ENCODE measurements at regions not wholly inside any gene's neighbourhood (a gene's known extent, or its start where the extent isn't known, plus 50 kb on each side); places are given as distances from the start of the nearest gene placed in this dataset.

DNA sequence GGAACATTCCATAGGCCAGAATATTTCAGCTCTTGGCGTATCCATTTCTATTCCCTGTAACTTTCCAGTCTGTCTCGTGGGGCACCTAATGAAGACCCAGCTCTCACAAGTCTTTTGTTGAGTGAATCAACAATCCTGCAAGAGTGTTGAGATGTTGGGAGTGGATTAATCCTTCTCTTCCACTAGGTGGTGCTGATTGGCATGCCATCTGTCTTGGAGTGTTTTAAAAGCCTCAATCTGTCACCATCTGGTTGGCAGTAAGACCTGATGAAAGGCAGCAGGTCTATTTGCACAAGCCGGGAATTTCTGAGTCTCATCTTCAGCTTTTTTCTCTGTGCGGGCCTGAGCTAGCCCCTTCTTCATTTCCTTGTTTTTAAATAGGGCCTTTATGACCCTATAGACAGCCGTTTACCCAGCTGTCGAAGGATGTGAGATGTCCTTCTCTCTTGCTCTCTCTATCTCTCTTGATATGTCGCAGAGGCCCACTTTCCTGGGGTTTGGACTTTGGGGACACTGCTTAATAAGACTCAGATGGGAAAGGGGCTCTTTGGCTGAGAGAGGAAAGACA is 180.5 kb downstream of the ZNF365 start:
- peak; percentile 63 for DNase-seq

DNA sequence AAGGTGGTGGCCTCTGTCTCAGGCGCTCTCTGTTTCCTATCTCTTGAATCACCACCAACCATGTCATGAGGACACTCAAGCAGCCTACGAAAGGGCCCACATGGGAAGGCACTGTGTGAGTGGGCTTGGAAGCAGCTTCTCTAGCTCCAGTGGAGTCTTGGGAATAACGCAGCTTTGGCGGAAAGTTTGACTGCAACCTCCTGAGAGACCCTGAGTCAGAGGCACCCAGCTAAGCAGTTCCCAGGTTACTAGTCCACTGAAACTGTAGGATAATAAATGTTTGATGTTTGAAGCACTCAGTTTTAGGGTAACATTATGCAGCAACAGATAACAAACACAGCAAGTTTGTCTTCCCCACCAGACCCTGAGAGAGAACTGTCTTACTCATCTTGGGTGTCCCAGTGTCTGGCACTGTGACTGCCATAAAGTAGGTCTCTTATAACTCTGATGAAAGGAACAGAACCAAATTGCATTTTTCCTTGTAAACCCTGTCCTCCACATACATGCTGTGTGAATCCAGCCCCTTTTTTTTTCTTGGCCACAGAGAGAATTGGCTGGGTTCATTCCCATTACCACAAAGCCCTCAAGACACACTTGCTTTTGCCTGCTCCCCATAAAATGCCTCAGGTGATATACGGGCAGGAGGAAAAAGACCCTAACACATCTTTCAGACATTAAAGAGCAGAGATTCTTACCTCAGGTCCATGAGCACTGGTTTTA is 185.5 kb downstream of the ZNF365 start:
- DNase-seq = no peak

- no peak for DNase-seq
These were observed 186.1 kb downstream of the ZNF365 start for GRCh38 chr10:62560201-62560819.

DNA sequence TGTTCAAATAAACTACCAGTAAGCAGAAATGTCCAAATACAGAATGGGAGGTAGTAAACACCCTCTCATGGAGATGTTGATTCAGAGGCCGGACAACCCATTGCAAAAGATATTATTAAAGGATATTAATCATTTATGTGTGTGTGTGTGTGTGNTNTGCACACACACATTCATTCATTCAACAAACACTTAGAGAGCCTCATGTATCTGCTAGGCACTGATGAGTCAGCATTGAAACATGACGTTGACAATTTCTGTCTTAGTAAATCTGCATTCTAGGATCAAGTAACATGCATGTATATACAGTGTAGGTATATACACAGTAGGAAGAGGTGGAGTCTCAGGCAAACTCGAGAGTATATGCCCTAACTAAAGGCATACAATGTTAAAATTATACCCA is 187.0 kb downstream of the ZNF365 start:
- DNase-seq = no peak

DNA sequence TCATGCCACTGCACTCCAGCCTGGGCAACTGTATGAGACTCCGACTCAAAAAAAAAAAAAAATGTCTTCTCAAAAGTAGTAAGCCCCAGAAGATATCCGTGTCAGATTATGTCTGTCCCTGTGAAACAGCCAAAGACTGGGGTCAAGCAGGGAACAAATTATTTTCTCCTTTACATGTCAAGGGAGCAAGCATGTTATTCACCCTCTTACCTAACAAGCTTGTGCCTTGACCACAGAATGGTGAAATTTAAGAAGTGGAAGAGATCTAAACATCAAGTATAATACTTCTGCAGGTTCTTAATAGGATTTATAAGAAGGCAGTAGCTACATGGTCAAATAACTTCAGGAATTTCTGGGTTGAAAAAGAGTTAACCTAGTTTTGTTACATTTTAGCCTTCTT is 187.9 kb downstream of the ZNF365 start:
- no peak for DNase-seq

- DNase-seq = no peak
These were observed 188.6 kb downstream of the ZNF365 start for GRCh38 chr10:62562795-62563194.

- no peak for DNase-seq
These were observed 199.8 kb downstream of the ZNF365 start for GRCh38 chr10:62573929-62574328.

DNA sequence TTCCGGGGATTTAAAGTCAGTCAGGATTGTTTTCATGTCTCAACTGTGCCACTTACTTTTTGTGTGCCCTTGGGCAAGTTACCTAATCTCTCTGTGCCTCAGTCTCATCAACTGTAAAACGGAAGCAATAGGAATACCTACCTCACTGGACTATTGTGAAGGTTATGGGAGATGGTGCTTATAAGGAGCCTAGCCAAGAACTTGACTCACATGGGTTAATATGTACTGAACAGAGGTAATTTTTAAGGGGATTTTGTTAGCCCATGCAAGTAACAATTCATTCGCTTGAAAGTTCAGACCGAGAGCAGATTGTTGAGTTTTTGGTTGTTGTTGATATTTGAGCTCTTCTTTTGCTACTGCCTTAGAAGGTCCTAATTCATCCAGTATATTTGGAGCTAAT is 202.9 kb downstream of the ZNF365 start:
- no peak for DNase-seq

DNA sequence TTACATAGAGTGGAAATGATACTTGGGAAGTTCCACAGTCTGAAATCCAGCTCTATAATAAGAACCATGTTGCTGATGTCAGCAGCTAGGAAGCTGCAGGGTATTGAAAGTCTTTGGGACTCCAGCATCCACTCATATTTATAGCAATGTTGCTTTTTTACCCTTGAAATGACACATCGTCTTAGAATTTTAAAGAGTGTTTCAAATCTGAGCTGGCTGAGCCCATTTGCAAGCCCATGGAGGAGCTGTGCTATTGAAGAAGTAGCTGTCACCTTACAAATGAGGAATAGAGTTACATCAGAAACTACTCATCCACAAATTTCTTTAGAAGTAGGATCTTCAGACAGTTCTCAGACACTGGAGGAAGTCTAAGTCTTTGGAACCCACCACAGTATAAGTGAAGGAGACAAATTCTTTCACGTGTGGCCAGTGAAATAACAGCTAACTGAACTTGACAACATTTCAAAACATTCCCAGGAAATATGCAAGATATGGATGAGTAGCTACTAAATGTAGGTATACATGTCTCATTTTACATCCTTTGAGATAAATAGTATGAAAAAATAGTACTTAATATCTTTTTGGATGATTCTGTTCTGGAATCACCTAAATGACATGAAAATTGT is 203.6 kb downstream of the ZNF365 start:
- DNase-seq = no peak

DNA sequence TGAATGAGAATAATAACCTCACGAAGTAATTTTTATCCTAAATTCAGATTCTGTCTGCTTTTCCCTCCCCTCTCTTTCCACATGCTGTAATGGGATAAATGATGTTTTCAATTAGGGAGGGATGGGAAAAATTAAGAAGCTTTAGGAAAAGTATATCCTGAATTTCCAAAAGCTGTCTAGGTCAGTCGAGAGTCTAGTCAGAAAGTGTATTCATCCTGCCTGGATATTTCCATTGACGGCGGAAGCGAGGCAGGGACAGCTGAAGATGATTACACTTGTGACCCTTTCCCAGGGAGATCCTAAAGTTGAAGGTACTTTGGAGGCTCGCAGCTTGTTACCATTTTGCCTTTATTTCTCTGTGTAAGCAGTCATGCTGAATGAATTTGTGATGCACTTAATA is 204.1 kb downstream of the ZNF365 start:
- DNase-seq = no peak

GRCh38 chr10:62578916-62579315 is 204.7 kb downstream of the ZNF365 start:
- no peak for DNase-seq

GRCh38 chr10:62580396-62580795 is 206.2 kb downstream of the ZNF365 start:
- no peak for DNase-seq

- no peak for DNase-seq
These were observed 207.2 kb downstream of the ZNF365 start for GRCh38 chr10:62581351-62581750.

DNA sequence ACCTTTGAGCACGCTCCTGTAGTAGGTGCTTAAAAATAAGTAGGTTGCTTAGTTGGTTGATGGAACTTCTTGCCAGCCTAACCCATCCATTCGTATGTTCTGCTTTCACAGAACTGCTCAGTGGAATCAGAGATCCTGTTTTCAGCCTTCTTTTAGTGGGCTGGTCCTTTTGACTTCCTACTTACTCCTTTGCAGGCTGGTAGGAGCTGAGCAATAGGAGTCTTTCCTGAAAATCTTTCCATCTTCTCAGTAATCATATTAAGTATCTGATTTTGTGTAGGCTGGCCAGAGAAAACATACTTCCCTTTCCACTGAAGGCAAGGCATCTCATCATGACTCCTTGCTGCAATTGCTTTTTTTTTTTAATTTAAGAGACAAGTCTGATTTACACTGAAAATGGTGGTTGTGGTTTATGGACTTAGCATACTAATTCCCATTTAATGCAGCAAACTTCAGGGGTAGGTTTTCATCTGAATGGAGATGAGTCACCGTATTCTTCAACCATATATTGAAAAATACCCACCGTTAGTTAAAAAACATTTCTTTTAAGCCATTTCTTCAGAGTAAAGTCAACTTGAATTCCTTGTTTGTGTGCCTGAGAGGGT is 208.0 kb downstream of the ZNF365 start:
- DNase-seq = peak; percentile 67

- DNase-seq = peak; percentile 75
These were observed 208.6 kb downstream of the ZNF365 start for GRCh38 chr10:62582804-62583208.

GRCh38 chr10:62583876-62584615 is 209.9 kb downstream of the ZNF365 start:
- peak; percentile 50 for DNase-seq

- peak; percentile 39 for DNase-seq
These were observed 210.6 kb downstream of the ZNF365 start for GRCh38 chr10:62584731-62585130.

DNA sequence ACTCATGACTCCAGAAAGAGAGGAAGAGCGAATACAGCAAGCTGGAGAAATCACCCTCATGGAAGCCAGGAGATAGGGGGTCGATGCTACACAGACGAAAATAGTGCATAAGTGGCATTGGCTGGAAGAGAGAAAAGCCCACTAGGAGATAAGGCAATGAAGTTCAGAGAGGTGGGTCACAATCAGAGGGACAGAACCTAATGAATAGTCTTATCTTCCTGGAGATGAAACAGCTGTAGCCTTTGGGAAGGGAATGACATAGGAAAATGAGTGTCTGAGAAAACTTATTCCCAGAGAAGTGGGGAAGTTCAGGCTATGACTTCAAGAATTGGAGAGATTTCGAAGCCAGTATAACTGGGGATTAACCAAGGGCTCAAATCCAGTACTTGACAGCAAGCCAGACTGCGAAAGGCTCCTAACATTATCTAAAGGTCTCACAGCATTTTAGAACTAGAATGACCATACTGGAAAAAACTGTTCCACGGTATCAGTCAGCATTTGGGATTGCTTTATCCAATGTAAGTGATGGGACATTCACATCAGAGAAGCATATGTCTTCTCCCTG is 211.1 kb downstream of the ZNF365 start:
- no peak for DNase-seq

DNA sequence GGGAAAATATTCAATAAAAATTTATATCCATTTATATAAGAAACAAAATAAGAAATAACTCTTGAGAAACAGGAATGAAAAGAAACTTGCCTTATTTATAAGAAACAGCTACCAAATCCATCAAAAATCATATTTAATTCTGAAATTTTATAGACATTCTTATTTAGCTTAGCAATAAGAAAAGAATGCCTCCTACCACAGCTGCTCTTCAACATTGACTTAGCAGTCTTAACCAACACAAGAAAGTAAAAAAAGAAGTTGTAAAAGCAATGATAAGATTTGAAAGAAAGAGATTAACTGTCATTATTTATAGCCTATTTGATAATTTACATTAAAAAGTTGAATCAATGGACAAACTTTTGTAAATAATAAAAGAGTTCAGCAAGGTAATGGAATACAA is 212.8 kb downstream of the ZNF365 start:
- no peak for DNase-seq

GRCh38 chr10:62588116-62588515 is 213.9 kb downstream of the ZNF365 start:
- DNase-seq = no peak

- no peak for DNase-seq
These were observed 214.8 kb upstream of the ADO start for GRCh38 chr10:62589689-62590088.

GRCh38 chr10:62590306-62590705 is 214.2 kb upstream of the ADO start:
- no peak for DNase-seq
